ENCODE measurements at regions not wholly inside any gene's neighbourhood (a gene's known extent, or its start where the extent isn't known, plus 50 kb on each side); places are given as distances from the start of the nearest gene placed in this dataset.
"Not testable (repeated sequence)": the region's sequence is repeated elsewhere in the genome, so short reads cannot be mapped to it uniquely, and the experiment has no call there.

- H3K4me3 ChIP-seq (ENCODE audit: low read length in 3 of 3); FAIRE-seq; H3K36me3 ChIP-seq (ENCODE audit: control insufficient read depth in 2 of 3, insufficient read depth in 3 of 3, low read length in 3 of 3); intact Hi-C loops (cut with DNase I); H3K27ac ChIP-seq (ENCODE audit: low read depth in 2 of 2, low read length in 2 of 2); H3K9ac ChIP-seq (ENCODE audit: low read length in 3 of 3); DNase-seq; H3K9me3 ChIP-seq (ENCODE audit: control insufficient read depth in 2 of 3, insufficient read depth in 1 of 3, low read length in 3 of 3); H3K4me1 ChIP-seq (ENCODE audit: control insufficient read depth in 2 of 3, insufficient read depth in 2 of 3, low read depth in 1 of 3, low read length in 3 of 3); H3K27me3 ChIP-seq (ENCODE audit: control insufficient read depth, insufficient read depth, low read length): not testable (repeated sequence)
Observed at GRCh38 chr15:20095699-20096303, 445.8 kb downstream of the GOLGA6L6 start.

GRCh38 chr15:20089541-20089940, 452.1 kb downstream of the GOLGA6L6 start:
- H3K4me1 ChIP-seq (ENCODE audit: control insufficient read depth in 2 of 3, insufficient read depth in 2 of 3, low read depth in 1 of 3, low read length in 3 of 3); H3K27me3 ChIP-seq (ENCODE audit: control insufficient read depth, insufficient read depth, low read length); H3K27ac ChIP-seq (ENCODE audit: low read depth in 2 of 2, low read length in 2 of 2); H3K4me3 ChIP-seq (ENCODE audit: low read length in 3 of 3); H3K36me3 ChIP-seq (ENCODE audit: control insufficient read depth in 2 of 3, insufficient read depth in 3 of 3, low read length in 3 of 3); intact Hi-C loops (cut with DNase I); H3K9me3 ChIP-seq (ENCODE audit: control insufficient read depth in 2 of 3, insufficient read depth in 1 of 3, low read length in 3 of 3); FAIRE-seq; H3K9ac ChIP-seq (ENCODE audit: low read length in 3 of 3): not testable (repeated sequence)
- peak in 1 of 5 donors; percentile 18 for DNase-seq

GRCh38 chr15:20084026-20084425, 457.6 kb downstream of the GOLGA6L6 start:
- DNase-seq; H3K27ac ChIP-seq (ENCODE audit: low read depth in 2 of 2, low read length in 2 of 2); FAIRE-seq; H3K9me3 ChIP-seq (ENCODE audit: control insufficient read depth in 2 of 3, insufficient read depth in 1 of 3, low read length in 3 of 3); H3K9ac ChIP-seq (ENCODE audit: low read length in 3 of 3); H3K27me3 ChIP-seq (ENCODE audit: control insufficient read depth, insufficient read depth, low read length); H3K36me3 ChIP-seq (ENCODE audit: control insufficient read depth in 2 of 3, insufficient read depth in 3 of 3, low read length in 3 of 3); H3K4me3 ChIP-seq (ENCODE audit: low read length in 3 of 3); intact Hi-C loops (cut with DNase I); H3K4me1 ChIP-seq (ENCODE audit: control insufficient read depth in 2 of 3, insufficient read depth in 2 of 3, low read depth in 1 of 3, low read length in 3 of 3): not testable (repeated sequence)

GRCh38 chr15:20074082-20074481, 467.5 kb downstream of the GOLGA6L6 start:
- H3K36me3 ChIP-seq (ENCODE audit: control insufficient read depth in 2 of 3, insufficient read depth in 3 of 3, low read length in 3 of 3); H3K4me1 ChIP-seq (ENCODE audit: control insufficient read depth in 2 of 3, insufficient read depth in 2 of 3, low read depth in 1 of 3, low read length in 3 of 3); H3K4me3 ChIP-seq (ENCODE audit: low read length in 3 of 3); H3K27ac ChIP-seq (ENCODE audit: low read depth in 2 of 2, low read length in 2 of 2); intact Hi-C loops (cut with DNase I); H3K9me3 ChIP-seq (ENCODE audit: control insufficient read depth in 2 of 3, insufficient read depth in 1 of 3, low read length in 3 of 3); H3K9ac ChIP-seq (ENCODE audit: low read length in 3 of 3); FAIRE-seq; H3K27me3 ChIP-seq (ENCODE audit: control insufficient read depth, insufficient read depth, low read length): not testable (repeated sequence)
- DNase-seq = peak in 1 of 5 donors; percentile 41

- H3K27me3 ChIP-seq (ENCODE audit: control insufficient read depth, insufficient read depth, low read length); intact Hi-C loops (cut with DNase I); H3K4me3 ChIP-seq (ENCODE audit: low read length in 3 of 3); H3K9me3 ChIP-seq (ENCODE audit: control insufficient read depth in 2 of 3, insufficient read depth in 1 of 3, low read length in 3 of 3); H3K36me3 ChIP-seq (ENCODE audit: control insufficient read depth in 2 of 3, insufficient read depth in 3 of 3, low read length in 3 of 3); H3K27ac ChIP-seq (ENCODE audit: low read depth in 2 of 2, low read length in 2 of 2); H3K9ac ChIP-seq (ENCODE audit: low read length in 3 of 3); H3K4me1 ChIP-seq (ENCODE audit: control insufficient read depth in 2 of 3, insufficient read depth in 2 of 3, low read depth in 1 of 3, low read length in 3 of 3); FAIRE-seq: not testable (repeated sequence)
- peak in 1 of 5 donors; percentile 44 for DNase-seq
Observed at GRCh38 chr15:20069043-20069442, 472.6 kb downstream of the GOLGA6L6 start.

- intact Hi-C loops (cut with DNase I); H3K4me1 ChIP-seq (ENCODE audit: control insufficient read depth in 2 of 3, insufficient read depth in 2 of 3, low read depth in 1 of 3, low read length in 3 of 3); H3K4me3 ChIP-seq (ENCODE audit: low read length in 3 of 3); H3K9ac ChIP-seq (ENCODE audit: low read length in 3 of 3); H3K9me3 ChIP-seq (ENCODE audit: control insufficient read depth in 2 of 3, insufficient read depth in 1 of 3, low read length in 3 of 3); H3K36me3 ChIP-seq (ENCODE audit: control insufficient read depth in 2 of 3, insufficient read depth in 3 of 3, low read length in 3 of 3); H3K27me3 ChIP-seq (ENCODE audit: control insufficient read depth, insufficient read depth, low read length); H3K27ac ChIP-seq (ENCODE audit: low read depth in 2 of 2, low read length in 2 of 2); FAIRE-seq: not testable (repeated sequence)
- peak in 1 of 5 donors; percentile 32 for DNase-seq
Observed at GRCh38 chr15:20066173-20066572, 475.4 kb downstream of the GOLGA6L6 start.

GRCh38 chr15:20065508-20065907, 476.1 kb downstream of the GOLGA6L6 start:
- H3K9ac ChIP-seq (ENCODE audit: low read length in 3 of 3); H3K4me3 ChIP-seq (ENCODE audit: low read length in 3 of 3); H3K27me3 ChIP-seq (ENCODE audit: control insufficient read depth, insufficient read depth, low read length); H3K36me3 ChIP-seq (ENCODE audit: control insufficient read depth in 2 of 3, insufficient read depth in 3 of 3, low read length in 3 of 3); DNase-seq; intact Hi-C loops (cut with DNase I); FAIRE-seq; H3K9me3 ChIP-seq (ENCODE audit: control insufficient read depth in 2 of 3, insufficient read depth in 1 of 3, low read length in 3 of 3); H3K4me1 ChIP-seq (ENCODE audit: control insufficient read depth in 2 of 3, insufficient read depth in 2 of 3, low read depth in 1 of 3, low read length in 3 of 3); H3K27ac ChIP-seq (ENCODE audit: low read depth in 2 of 2, low read length in 2 of 2): not testable (repeated sequence)

GRCh38 chr15:20063167-20063566, 478.4 kb downstream of the GOLGA6L6 start:
- H3K9me3 ChIP-seq (ENCODE audit: control insufficient read depth in 2 of 3, insufficient read depth in 1 of 3, low read length in 3 of 3); H3K9ac ChIP-seq (ENCODE audit: low read length in 3 of 3); H3K36me3 ChIP-seq (ENCODE audit: control insufficient read depth in 2 of 3, insufficient read depth in 3 of 3, low read length in 3 of 3); H3K27me3 ChIP-seq (ENCODE audit: control insufficient read depth, insufficient read depth, low read length); H3K4me3 ChIP-seq (ENCODE audit: low read length in 3 of 3); H3K4me1 ChIP-seq (ENCODE audit: control insufficient read depth in 2 of 3, insufficient read depth in 2 of 3, low read depth in 1 of 3, low read length in 3 of 3); FAIRE-seq; intact Hi-C loops (cut with DNase I); H3K27ac ChIP-seq (ENCODE audit: low read depth in 2 of 2, low read length in 2 of 2): not testable (repeated sequence)
- peak in 1 of 5 donors; percentile 14 for DNase-seq

Data from kidney (tissue), 10 donors.